GM21737 (cell line): ENCODE measurements at regions not wholly inside any gene's neighbourhood (a gene's known extent, or its start where the extent isn't known, plus 50 kb on each side); places are given as distances from the start of the nearest gene placed in this dataset.
"Not testable (repeated sequence)": the region's sequence is repeated elsewhere in the genome, so short reads cannot be mapped to it uniquely, and the experiment has no call there.

Source experiments
- ATAC-seq: cut with Tn5 transposase; IDR thresholded peaks from one replicate; pipeline ENCODE4 v1.9.1; 2021; ENCODE audit warnings: mild to moderate bottlenecking, moderate library complexity; ENCODE audit not compliant: unreplicated experiment

GRCh38 chr14:22118899-22119477, 445.4 kb upstream of the OR4E1 start:
- no peak for ATAC-seq

GRCh38 chr14:22113401-22113800, 439.8 kb upstream of the OR4E1 start:
- no peak for ATAC-seq

GRCh38 chr14:22112004-22112403, 438.4 kb upstream of the OR4E1 start:
- ATAC-seq, result no peak

GRCh38 chr14:22107753-22108152, 434.1 kb upstream of the OR4E1 start:
- no peak for ATAC-seq

- no peak for ATAC-seq
These were observed 433.4 kb upstream of the OR4E1 start for GRCh38 chr14:22106700-22107697.

- ATAC-seq, result no peak
These were observed 432.0 kb upstream of the OR4E1 start for GRCh38 chr14:22105624-22106006.

- ATAC-seq, result no peak
These were observed 431.5 kb upstream of the OR4E1 start for GRCh38 chr14:22105006-22105623.

- ATAC-seq, result not testable (repeated sequence)
These were observed 427.1 kb upstream of the OR4E1 start for GRCh38 chr14:22100764-22101120.

GRCh38 chr14:22099942-22100763, 426.5 kb upstream of the OR4E1 start:
- peak; percentile 62 for ATAC-seq

GRCh38 chr14:22098435-22098834, 424.8 kb upstream of the OR4E1 start:
- no peak for ATAC-seq

GRCh38 chr14:22097586-22098292, 424.1 kb upstream of the OR4E1 start:
- no peak for ATAC-seq

- ATAC-seq, result no peak
These were observed 423.5 kb upstream of the OR4E1 start for GRCh38 chr14:22097072-22097471.

- no peak for ATAC-seq
These were observed 422.9 kb upstream of the OR4E1 start for GRCh38 chr14:22096514-22096895.

- ATAC-seq, result no peak
These were observed 422.4 kb upstream of the OR4E1 start for GRCh38 chr14:22095860-22096513.

GRCh38 chr14:22089940-22090339, 416.3 kb upstream of the OR4E1 start:
- no peak for ATAC-seq

GRCh38 chr14:22088614-22089342, 415.2 kb upstream of the OR4E1 start:
- no peak for ATAC-seq

GRCh38 chr14:22086131-22086530, 412.5 kb upstream of the OR4E1 start:
- ATAC-seq, result no peak

GRCh38 chr14:22084393-22085281, 411.0 kb upstream of the OR4E1 start:
- no peak for ATAC-seq
